ENCODE measurements at regions not wholly inside any gene's neighbourhood (a gene's known extent, or its start where the extent isn't known, plus 50 kb on each side); places are given as distances from the start of the nearest gene placed in this dataset.

DNA sequence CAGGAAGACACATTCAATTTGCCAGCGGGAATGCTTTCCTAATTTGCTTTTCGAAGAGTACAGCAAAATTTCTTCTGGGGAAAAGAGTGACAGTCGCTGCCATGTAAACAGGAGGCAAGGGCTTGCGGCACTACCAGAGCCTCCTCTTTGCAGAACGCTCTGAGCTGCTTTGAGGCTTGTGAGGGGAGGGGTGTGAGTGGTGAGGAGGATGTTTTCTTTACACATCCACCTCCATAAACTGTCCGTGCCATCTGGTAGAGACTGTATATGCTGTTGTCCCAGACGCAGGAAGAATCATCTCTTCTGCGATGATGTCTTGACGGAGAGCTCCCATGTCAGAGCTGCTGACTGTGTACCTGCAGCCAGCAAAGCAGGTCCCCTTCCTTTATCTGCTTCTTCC is 138.0 kb downstream of the SOCS6 start:
- no peak for TF ChIP-seq CEBPB (IDR thresholded peaks at IDR 0.05)
- no peak for TF ChIP-seq NFIC (IDR thresholded peaks at IDR 0.05)
- TF ChIP-seq EP300 (IDR thresholded peaks at IDR 0.05; ENCODE audit: borderline replicate concordance), result no peak
- TF ChIP-seq, protein P1, sequence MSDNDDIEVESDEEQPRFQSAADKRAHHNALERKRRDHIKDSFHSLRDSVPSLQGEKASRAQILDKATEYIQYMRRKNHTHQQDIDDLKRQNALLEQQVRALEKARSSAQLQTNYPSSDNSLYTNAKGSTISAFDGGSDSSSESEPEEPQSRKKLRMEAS (IDR thresholded peaks at IDR 0.05), result no peak

Measured in Ishikawa (cell line).